Trophoblast cell (in vitro differentiated cells and primary cell): ENCODE measurements at regions not wholly inside any gene's neighbourhood (a gene's known extent, or its start where the extent isn't known, plus 50 kb on each side); places are given as distances from the start of the nearest gene placed in this dataset.

Source experiments
- DNase-seq, 2 donors: peaks; one replicate each; pipeline ENCODE4 v3.0.0-alpha.2; 2016
- H2AFZ ChIP-seq: 2 replicates; pipeline ENCODE4 v1.6.1; 2013; ENCODE audit warnings: low read length, moderate library complexity, mild to moderate bottlenecking; ENCODE audit not compliant: insufficient read depth, poor library complexity
- H2AK5ac ChIP-seq: 2 replicates; pipeline ENCODE4 v1.6.1; 2013; ENCODE audit warnings: mild to moderate bottlenecking, low read length
- H2BK120ac ChIP-seq: 2 replicates; pipeline ENCODE4 v1.6.1; 2013; ENCODE audit warnings: low read length, mild to moderate bottlenecking, moderate library complexity; ENCODE audit not compliant: insufficient read depth, poor library complexity
- H2BK12ac ChIP-seq: 2 replicates; pipeline ENCODE4 v1.6.1; 2013; ENCODE audit warnings: mild to moderate bottlenecking, low read length, moderate library complexity
- H2BK5ac ChIP-seq: 2 replicates; pipeline ENCODE4 v1.6.1; 2013; ENCODE audit warnings: low read length, low read depth, moderate library complexity, mild to moderate bottlenecking; ENCODE audit not compliant: poor library complexity
- H3K14ac ChIP-seq: 2 replicates; pipeline ENCODE4 v1.6.1; 2013; ENCODE audit warnings: mild to moderate bottlenecking, low read length
- H3K18ac ChIP-seq: 2 replicates; pipeline ENCODE4 v1.6.1; 2013; ENCODE audit warnings: mild to moderate bottlenecking, low read length
- H3K23ac ChIP-seq: 2 replicates; pipeline ENCODE4 v1.6.1; 2013; ENCODE audit warnings: low read length
- H3K27ac ChIP-seq: 2 replicates; pipeline ENCODE4 v1.5.1; 2013; ENCODE audit warnings: low read depth, mild to moderate bottlenecking, inconsistent platforms, low read length, moderate library complexity
- H3K27me3 ChIP-seq: 2 replicates; pipeline ENCODE4 v1.6.1; 2013; ENCODE audit warnings: inconsistent platforms, mild to moderate bottlenecking, low read length, moderate library complexity; ENCODE audit not compliant: insufficient read depth
- H3K36me3 ChIP-seq, 2 experiments: 1 replicate in 1 of 2; 2 replicates in 1 of 2; pipeline ENCODE4 v1.6.1; 2013; ENCODE audit warnings: low read length in 2 of 2, mild to moderate bottlenecking in 2 of 2, moderate library complexity in 1 of 2; ENCODE audit not compliant: insufficient read depth in 2 of 2, control insufficient read depth in 1 of 2
- H3K4ac ChIP-seq: 2 replicates; pipeline ENCODE4 v1.6.1; 2013; ENCODE audit warnings: low read depth, mild to moderate bottlenecking, low read length, moderate library complexity
- H3K4me1 ChIP-seq, 2 experiments: 1 replicate in 1 of 2; 2 replicates in 1 of 2; pipeline ENCODE4 v1.6.1; 2013; ENCODE audit warnings: low read length in 2 of 2, mild to moderate bottlenecking in 2 of 2, moderate library complexity in 1 of 2; ENCODE audit not compliant: insufficient read depth in 2 of 2, control insufficient read depth in 1 of 2
- H3K4me2 ChIP-seq: 2 replicates; pipeline ENCODE4 v1.6.1; 2013; ENCODE audit warnings: inconsistent platforms, mild to moderate bottlenecking, low read length, moderate library complexity
- H3K4me3 ChIP-seq: 2 replicates; pipeline ENCODE4 v1.5.1; 2013; ENCODE audit warnings: mild to moderate bottlenecking, low read depth, low read length, inconsistent platforms
- H3K79me1 ChIP-seq: one replicate; pipeline ENCODE4 v1.6.1; 2013; ENCODE audit warnings: low read length
- H3K79me2 ChIP-seq: 2 replicates; pipeline ENCODE4 v1.6.1; 2013; ENCODE audit warnings: low read length, mild to moderate bottlenecking; ENCODE audit not compliant: control insufficient read depth, insufficient read depth, poor library complexity
- H3K9ac ChIP-seq: 2 replicates; pipeline ENCODE4 v1.6.1; 2013; ENCODE audit warnings: mild to moderate bottlenecking, low read length
- H3K9me3 ChIP-seq: 2 replicates; pipeline ENCODE4 v1.6.1; 2013; ENCODE audit warnings: low read depth, mild to moderate bottlenecking, control low read depth, inconsistent platforms, low read length; ENCODE audit not compliant: insufficient read depth
- H4K12ac ChIP-seq: 2 replicates; pipeline ENCODE4 v1.6.1; 2013; ENCODE audit warnings: low read depth, mild to moderate bottlenecking, low read length, moderate library complexity
- H4K8ac ChIP-seq: 2 replicates; pipeline ENCODE4 v1.6.1; 2013; ENCODE audit warnings: low read depth, mild to moderate bottlenecking, low read length, moderate library complexity
- H4K91ac ChIP-seq: one replicate; pipeline ENCODE4 v1.6.1; 2013; ENCODE audit warnings: low read depth, mild to moderate bottlenecking, low read length, moderate library complexity
- WGBS: extraction: QIAGEN DNeasy Blood & Tissue Kit; methylation state at CpG from one replicate; pipeline ENCODE4 v1.1.7; 2013; ENCODE audit warnings: missing lambda C conversion rate; ENCODE audit not compliant: insufficient read length, insufficient coverage; ENCODE audit errors: extremely low coverage; 5-methylcytosine and 5-hydroxymethylcytosine counted together

DNA sequence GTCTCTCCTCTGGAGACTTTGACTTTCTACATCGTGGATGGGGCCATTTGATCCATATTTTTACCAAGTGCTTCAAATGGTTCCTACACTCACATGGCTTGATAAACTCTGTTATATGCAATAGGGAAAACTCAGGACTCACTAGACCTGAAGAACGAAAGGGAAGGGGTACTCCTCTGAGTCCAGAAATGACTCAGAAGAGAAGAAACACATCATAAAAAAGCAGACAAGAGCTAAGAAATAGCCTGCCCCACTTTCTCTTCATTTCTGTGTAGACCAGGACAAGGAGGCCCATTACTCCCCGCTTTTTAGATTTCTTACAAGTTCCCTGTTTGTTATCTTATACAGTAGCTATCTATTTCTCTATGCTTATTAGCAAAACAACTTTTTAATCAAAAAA lies 369.8 kb upstream of the ARID1B start:
- H4K91ac ChIP-seq = no peak overlapping the region
- no peak overlapping the region for H4K12ac ChIP-seq
- H3K4ac ChIP-seq = no peak overlapping the region
- H3K18ac ChIP-seq = no peak overlapping the region
- H3K9ac ChIP-seq = no peak overlapping the region
- no peak overlapping the region for H3K14ac ChIP-seq
- no peak overlapping the region for H2AK5ac ChIP-seq
- no peaks in the 10 kb centered on the region for H3K4me1 ChIP-seq
- H2BK12ac ChIP-seq = no peak overlapping the region
- H2BK120ac ChIP-seq = no peak overlapping the region
- DNase-seq = no peak
- no peak overlapping the region for H2AFZ ChIP-seq
- no peak overlapping the region for H2BK5ac ChIP-seq
- no peak overlapping the region for H4K8ac ChIP-seq
- H3K23ac ChIP-seq = no peak overlapping the region
- no peaks in the 10 kb centered on the region for H3K79me2 ChIP-seq
- no peak overlapping the region for H3K4me3 ChIP-seq
- H3K36me3 ChIP-seq = no peaks in the 10 kb centered on the region
- H3K9me3 ChIP-seq = no peaks in the 10 kb centered on the region
- no peak overlapping the region for H3K4me2 ChIP-seq
- H3K79me1 ChIP-seq = no peaks in the 10 kb centered on the region
- WGBS = no CpG with 5 or more reads among the region's 3 CpGs
- no peaks in the 10 kb centered on the region for H3K27me3 ChIP-seq
- no peak overlapping the region for H3K27ac ChIP-seq

DNA sequence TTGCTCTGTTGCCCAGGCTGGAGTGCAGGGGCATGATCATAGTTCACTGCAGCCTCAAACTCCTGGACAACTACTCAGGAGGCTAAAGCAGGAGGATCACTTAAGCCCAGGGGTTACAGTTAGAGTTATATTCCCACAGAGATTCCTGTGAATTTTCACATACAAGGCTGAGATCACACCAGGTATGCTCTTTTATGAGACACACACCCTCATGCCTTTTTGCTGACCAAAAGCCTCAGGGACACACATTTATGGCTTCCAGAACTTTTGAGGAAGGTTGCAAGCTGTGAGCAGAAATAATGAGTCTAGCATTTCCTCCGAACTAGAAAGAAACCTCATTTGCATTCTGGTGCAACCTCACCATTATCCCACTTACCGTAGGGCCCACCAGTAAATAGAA lies 370.5 kb upstream of the ARID1B start:
- Histone ChIP-seq H2BK120ac (no peak overlapping the region), H3K23ac (no peak overlapping the region), H3K18ac (no peak overlapping the region), H2BK5ac (no peak overlapping the region), H2AFZ (no peak overlapping the region), H3K9ac (no peak overlapping the region), H3K79me1 (no peaks in the 10 kb centered on the region), H3K27me3 (no peaks in the 10 kb centered on the region), H3K4me1 (no peaks in the 10 kb centered on the region), H3K4me2 (no peak overlapping the region), H4K91ac (no peak overlapping the region), H3K4ac (no peak overlapping the region), H3K79me2 (no peaks in the 10 kb centered on the region), H2AK5ac (no peak overlapping the region), H3K4me3 (no peak overlapping the region), H3K9me3 (no peaks in the 10 kb centered on the region), H3K27ac (no peak overlapping the region), H3K36me3 (no peaks in the 10 kb centered on the region), H2BK12ac (no peak overlapping the region), H4K12ac (no peak overlapping the region), H3K14ac (no peak overlapping the region), H4K8ac (no peak overlapping the region)
- DNase-seq = peak; percentile 8 to 63
- WGBS = no CpG with 5 or more reads among the region's 2 CpGs

DNA sequence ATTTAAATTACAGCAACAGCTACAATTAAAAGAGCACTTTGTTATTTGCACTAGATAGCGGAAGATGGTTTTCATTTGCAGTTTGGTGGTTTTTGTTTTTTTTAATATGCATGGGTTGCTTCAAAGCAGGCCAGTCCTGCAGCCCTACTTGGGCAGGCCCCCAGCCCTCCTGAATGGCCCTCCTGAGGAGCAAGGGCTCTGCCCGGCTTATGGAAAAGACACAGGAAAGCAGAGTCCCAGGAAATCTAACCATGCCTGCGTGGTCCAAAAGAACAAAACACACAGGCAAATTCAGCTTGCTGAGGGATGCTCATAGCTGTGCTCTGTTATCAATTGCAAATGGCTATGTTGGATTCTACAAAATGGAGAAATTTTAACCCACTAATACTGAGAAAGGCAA lies 371.1 kb upstream of the ARID1B start:
- H3K79me1 ChIP-seq = no peaks in the 10 kb centered on the region
- H3K4ac ChIP-seq = no peak overlapping the region
- no peak overlapping the region for H4K8ac ChIP-seq
- H3K4me2 ChIP-seq = no peak overlapping the region
- no peak overlapping the region for H3K4me3 ChIP-seq
- no peak overlapping the region for H2BK5ac ChIP-seq
- no peak overlapping the region for H2BK12ac ChIP-seq
- no peak overlapping the region for H3K27ac ChIP-seq
- no peaks in the 10 kb centered on the region for H3K9me3 ChIP-seq
- no peaks in the 10 kb centered on the region for H3K36me3 ChIP-seq
- DNase-seq = no peak
- no peak overlapping the region for H2AFZ ChIP-seq
- WGBS = no CpG with 5 or more reads among the region's 3 CpGs
- no peaks in the 10 kb centered on the region for H3K4me1 ChIP-seq
- H3K27me3 ChIP-seq = no peaks in the 10 kb centered on the region
- no peak overlapping the region for H2BK120ac ChIP-seq
- no peak overlapping the region for H3K9ac ChIP-seq
- no peaks in the 10 kb centered on the region for H3K79me2 ChIP-seq
- H3K23ac ChIP-seq = no peak overlapping the region
- H4K12ac ChIP-seq = no peak overlapping the region
- no peak overlapping the region for H4K91ac ChIP-seq
- H3K14ac ChIP-seq = no peak overlapping the region
- H3K18ac ChIP-seq = no peak overlapping the region
- no peak overlapping the region for H2AK5ac ChIP-seq

DNA sequence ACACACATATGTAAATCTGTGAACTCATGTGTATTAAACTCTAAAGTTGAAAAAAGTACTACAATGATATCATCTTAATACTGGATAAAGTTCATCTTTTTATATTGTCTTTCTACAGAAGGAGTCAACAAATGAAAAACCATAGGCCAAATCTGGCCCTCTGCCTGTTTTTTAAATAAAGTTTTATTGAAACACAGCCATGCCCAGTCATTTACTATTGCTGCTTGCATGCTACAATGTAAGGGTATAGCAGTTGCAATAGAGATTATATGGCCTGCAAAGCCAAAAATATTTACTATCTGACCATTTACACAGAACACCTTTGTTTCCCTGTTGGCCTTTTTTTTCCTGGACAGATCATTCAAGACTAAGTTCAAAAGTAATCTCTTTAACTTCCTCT lies 374.6 kb upstream of the ARID1B start:
- no peak overlapping the region for H3K23ac ChIP-seq
- no peaks in the 10 kb centered on the region for H3K4me1 ChIP-seq
- no peak overlapping the region for H3K4me3 ChIP-seq
- H3K4me2 ChIP-seq = no peak overlapping the region
- no peak overlapping the region for H3K18ac ChIP-seq
- H3K9me3 ChIP-seq = no peaks in the 10 kb centered on the region
- no peaks in the 10 kb centered on the region for H3K27me3 ChIP-seq
- no peak overlapping the region for H4K8ac ChIP-seq
- no peaks in the 10 kb centered on the region for H3K36me3 ChIP-seq
- H3K14ac ChIP-seq = no peak overlapping the region
- no peak overlapping the region for H3K9ac ChIP-seq
- no peaks in the 10 kb centered on the region for H3K79me2 ChIP-seq
- no peak overlapping the region for H3K4ac ChIP-seq
- no peak overlapping the region for H4K91ac ChIP-seq
- H3K79me1 ChIP-seq = no peaks in the 10 kb centered on the region
- no peak overlapping the region for H2BK12ac ChIP-seq
- H2BK5ac ChIP-seq = no peak overlapping the region
- no peak overlapping the region for H4K12ac ChIP-seq
- no peak overlapping the region for H2AK5ac ChIP-seq
- H2BK120ac ChIP-seq = no peak overlapping the region
- H3K27ac ChIP-seq = no peak overlapping the region
- H2AFZ ChIP-seq = no peak overlapping the region
- DNase-seq = no peak

DNA sequence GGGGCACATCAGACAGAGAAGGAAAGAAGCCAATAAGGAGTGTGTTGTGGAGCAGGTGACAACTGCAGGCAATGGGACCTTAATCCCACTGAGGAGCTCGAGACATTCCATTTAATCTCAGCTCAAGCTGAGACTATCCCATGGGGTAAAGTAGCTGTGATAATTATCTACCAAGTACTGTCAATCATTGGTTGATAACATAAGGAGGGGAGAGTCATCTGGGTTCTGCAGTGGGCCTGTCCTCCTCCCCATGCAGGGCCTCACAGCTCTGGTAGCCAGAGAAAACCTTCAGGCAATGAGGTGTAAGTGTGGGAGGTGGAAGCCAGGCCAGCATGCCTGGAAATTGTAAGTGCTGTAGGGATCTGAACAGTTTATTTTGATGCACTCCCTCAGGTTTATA lies 375.0 kb upstream of the ARID1B start:
- Histone ChIP-seq H3K18ac (no peak overlapping the region), H4K8ac (no peak overlapping the region), H3K4me2 (no peak overlapping the region), H3K27ac (no peak overlapping the region), H2BK120ac (no peak overlapping the region), H2AK5ac (no peak overlapping the region), H4K91ac (no peak overlapping the region), H3K79me1 (no peaks in the 10 kb centered on the region), H2BK5ac (no peak overlapping the region), H3K4ac (no peak overlapping the region), H3K79me2 (no peaks in the 10 kb centered on the region), H3K9me3 (no peaks in the 10 kb centered on the region), H3K27me3 (no peaks in the 10 kb centered on the region), H3K14ac (no peak overlapping the region), H3K36me3 (no peaks in the 10 kb centered on the region), H3K4me1 (no peaks in the 10 kb centered on the region), H3K4me3 (no peak overlapping the region), H4K12ac (no peak overlapping the region), H2AFZ (no peak overlapping the region), H3K9ac (no peak overlapping the region), H2BK12ac (no peak overlapping the region), H3K23ac (no peak overlapping the region)
- no peak for DNase-seq
- WGBS = no CpG with 5 or more reads among the region's 1 CpG
